ENCODE measurements at regions not wholly inside any gene's neighbourhood (a gene's known extent, or its start where the extent isn't known, plus 50 kb on each side); places are given as distances from the start of the nearest gene placed in this dataset.

GRCh38 chr14:105854600-105855245 is 328.3 kb downstream of the TMEM121 start:
- TF ChIP-seq CTCF (IDR thresholded peaks at IDR 0.05; ENCODE audit: low read depth, low read length, poor library complexity, severe bottlenecking) (no peak), EZH2phosphoT487 (IDR thresholded peaks at IDR 0.05; ENCODE audit: borderline replicate concordance, low read length) (no peak)

All from DOHH2 (cell line).